Central memory CD4-positive, alpha-beta T cell (primary cell): ENCODE measurements at regions not wholly inside any gene's neighbourhood (a gene's known extent, or its start where the extent isn't known, plus 50 kb on each side); places are given as distances from the start of the nearest gene placed in this dataset.

ENCODE experiments used
- DNase-seq: peaks from one replicate; pipeline ENCODE4 v3.0.0; 2022

GRCh38 chr2:172204762-172205161, 102.1 kb upstream of the DLX2 start:
- no peak for DNase-seq

- DNase-seq: no peak
Observed at GRCh38 chr2:172205292-172205691, 102.6 kb upstream of the DLX2 start.

- no peak for DNase-seq
Observed at GRCh38 chr2:172207911-172208310, 105.2 kb upstream of the DLX2 start.

- DNase-seq: no peak
Observed at GRCh38 chr2:172208791-172209325, 106.2 kb upstream of the DLX2 start.

- DNase-seq: no peak
Observed at GRCh38 chr2:172210599-172210998, 107.9 kb upstream of the DLX2 start.

- DNase-seq: no peak
Observed at GRCh38 chr2:172211512-172211911, 108.8 kb upstream of the DLX2 start.

GRCh38 chr2:172213116-172213860, 110.6 kb upstream of the DLX2 start:
- no peak for DNase-seq

GRCh38 chr2:172214252-172214651, 111.6 kb upstream of the DLX2 start:
- no peak for DNase-seq

- no peak for DNase-seq
Observed at GRCh38 chr2:172215172-172215935, 112.7 kb upstream of the DLX2 start.

- no peak for DNase-seq
Observed at GRCh38 chr2:172215936-172216335, 113.2 kb upstream of the DLX2 start.

GRCh38 chr2:172216477-172216876, 113.8 kb upstream of the DLX2 start:
- no peak for DNase-seq

- DNase-seq: no peak
Observed at GRCh38 chr2:172219201-172219600, 116.5 kb upstream of the DLX2 start.

- no peak for DNase-seq
Observed at GRCh38 chr2:172220121-172220520, 117.4 kb upstream of the DLX2 start.

- peak; percentile 24 for DNase-seq
Observed at GRCh38 chr2:172223601-172224054, 120.9 kb upstream of the DLX2 start.

GRCh38 chr2:172225786-172226185, 123.1 kb upstream of the DLX2 start:
- no peak for DNase-seq

GRCh38 chr2:172226244-172227061, 123.8 kb upstream of the DLX2 start:
- peak; percentile 43 for DNase-seq

GRCh38 chr2:172227719-172228118, 125.0 kb upstream of the DLX2 start:
- DNase-seq: no peak

GRCh38 chr2:172228177-172228808, 125.6 kb upstream of the DLX2 start:
- DNase-seq: no peak

- DNase-seq: no peak
Observed at GRCh38 chr2:172229125-172229524, 126.4 kb upstream of the DLX2 start.

GRCh38 chr2:172230332-172230888, 127.7 kb upstream of the DLX2 start:
- DNase-seq: no peak

- no peak for DNase-seq
Observed at GRCh38 chr2:172230889-172231401, 128.2 kb upstream of the DLX2 start.

- no peak for DNase-seq
Observed at GRCh38 chr2:172231508-172231907, 128.8 kb upstream of the DLX2 start.
